NOMO-1 treated with dmso at 0.1 percent for 144 hours (cell line): ENCODE measurements at regions not wholly inside any gene's neighbourhood (a gene's known extent, or its start where the extent isn't known, plus 50 kb on each side); places are given as distances from the start of the nearest gene placed in this dataset.
"Not testable (repeated sequence)": the region's sequence is repeated elsewhere in the genome, so short reads cannot be mapped to it uniquely, and the experiment has no call there.

Experiments used
- DNase-seq: peaks from one replicate; lab custom pipeline; 2025; ENCODE audit not compliant: unreplicated experiment; lab: John Stamatoyannopoulos, UW

DNA sequence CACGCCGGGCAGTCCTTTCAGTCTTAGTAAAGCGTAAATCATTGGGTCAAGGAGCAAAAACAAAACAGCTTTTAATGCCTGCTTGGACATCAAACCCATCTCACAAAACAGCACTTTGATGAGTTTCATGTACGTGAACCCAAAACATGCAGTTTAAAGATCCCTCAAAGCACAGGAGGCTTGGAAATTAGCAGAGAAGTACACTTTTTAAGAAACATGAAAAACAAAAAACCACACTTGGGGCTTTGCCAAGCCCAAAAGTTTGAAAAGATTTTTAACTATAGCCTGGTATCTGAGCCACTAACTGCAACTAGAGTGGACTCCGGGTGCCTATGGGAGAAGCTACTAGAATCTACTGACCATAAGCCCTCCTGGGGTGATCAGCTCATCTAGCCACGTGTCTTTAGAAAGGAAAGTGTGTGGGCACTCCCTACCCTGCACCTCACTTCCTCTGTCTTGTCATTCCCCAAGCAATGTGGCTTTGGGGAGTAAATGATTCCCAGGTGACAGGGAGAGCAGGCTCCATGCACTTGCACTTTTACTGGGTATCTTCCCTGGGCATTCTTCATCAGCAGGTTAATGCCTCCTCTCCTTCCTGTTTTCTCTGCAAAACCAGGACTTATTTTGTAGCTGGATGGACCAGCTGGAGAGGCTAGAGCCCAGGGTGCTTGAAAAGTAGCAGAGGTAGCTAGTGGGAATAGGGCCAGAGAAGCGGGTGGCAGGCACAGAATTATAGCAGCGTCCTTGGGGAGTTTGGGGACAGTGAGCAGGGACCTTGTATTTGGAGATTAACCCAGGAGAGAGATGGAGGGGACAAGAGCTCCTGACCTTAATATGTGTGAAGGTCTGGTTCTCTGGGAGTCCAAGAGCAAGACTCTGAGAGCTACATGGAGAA, 339.3 kb downstream of the BCL11B start:
- no peak for DNase-seq

DNA sequence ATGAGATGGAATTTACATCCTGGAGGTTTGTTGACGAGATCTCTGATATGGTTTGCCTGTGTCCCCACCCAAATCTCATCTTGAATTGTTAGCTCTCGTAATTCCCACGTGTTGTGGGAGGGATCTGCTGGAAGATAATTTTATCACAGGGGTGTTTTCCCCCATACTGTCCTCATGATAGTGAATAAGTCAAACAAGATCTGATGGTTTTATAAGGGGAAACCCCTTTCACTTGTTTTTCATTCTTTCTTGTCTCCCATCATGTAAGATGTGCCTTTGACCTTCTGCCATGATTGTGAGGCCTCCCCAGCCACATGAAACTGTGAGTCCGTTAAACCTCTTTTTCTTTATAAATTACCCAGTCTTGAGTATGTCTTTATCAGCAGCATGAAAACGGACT, 337.4 kb downstream of the BCL11B start:
- DNase-seq, result not testable (repeated sequence)

DNA sequence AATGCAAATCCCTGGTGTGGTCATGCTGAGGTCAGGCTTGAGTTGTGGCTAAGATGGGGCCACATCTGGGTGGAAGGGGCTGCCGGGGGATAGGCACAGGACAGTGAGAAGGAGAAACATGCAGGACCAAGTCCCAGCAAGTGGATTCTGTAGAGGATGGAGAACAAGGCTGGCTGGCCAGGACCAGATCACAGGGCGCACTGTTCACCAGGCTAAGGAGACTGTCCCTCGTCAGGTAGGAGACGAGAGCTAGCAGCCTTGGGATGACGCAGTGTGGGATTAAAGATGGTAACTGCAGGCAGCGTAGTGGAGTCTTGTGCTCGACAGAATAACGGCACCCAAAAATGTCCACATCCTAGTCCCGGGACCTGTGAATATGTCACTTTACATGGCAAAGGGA, 336.1 kb downstream of the BCL11B start:
- DNase-seq, result no peak

DNA sequence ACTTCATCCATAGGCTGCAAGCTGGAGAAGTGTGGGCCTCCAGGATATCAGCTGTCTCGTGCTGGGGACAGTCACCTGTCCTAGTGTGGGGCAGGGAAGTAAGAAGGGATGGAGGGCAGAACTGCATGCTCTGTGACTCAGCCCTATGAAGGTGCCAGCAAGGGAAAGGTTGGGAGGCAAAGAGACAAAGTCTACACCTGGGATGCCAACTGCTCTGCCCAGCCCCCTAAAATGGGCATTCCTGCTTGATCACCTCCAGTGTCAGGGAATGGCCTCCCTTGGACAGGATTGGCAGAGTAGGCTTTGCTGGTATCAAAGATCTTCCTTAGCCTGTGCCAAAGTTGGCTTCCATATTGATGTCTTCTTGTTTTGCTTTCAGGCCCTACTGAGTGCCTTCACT, 335.0 kb downstream of the BCL11B start:
- no peak for DNase-seq

DNA sequence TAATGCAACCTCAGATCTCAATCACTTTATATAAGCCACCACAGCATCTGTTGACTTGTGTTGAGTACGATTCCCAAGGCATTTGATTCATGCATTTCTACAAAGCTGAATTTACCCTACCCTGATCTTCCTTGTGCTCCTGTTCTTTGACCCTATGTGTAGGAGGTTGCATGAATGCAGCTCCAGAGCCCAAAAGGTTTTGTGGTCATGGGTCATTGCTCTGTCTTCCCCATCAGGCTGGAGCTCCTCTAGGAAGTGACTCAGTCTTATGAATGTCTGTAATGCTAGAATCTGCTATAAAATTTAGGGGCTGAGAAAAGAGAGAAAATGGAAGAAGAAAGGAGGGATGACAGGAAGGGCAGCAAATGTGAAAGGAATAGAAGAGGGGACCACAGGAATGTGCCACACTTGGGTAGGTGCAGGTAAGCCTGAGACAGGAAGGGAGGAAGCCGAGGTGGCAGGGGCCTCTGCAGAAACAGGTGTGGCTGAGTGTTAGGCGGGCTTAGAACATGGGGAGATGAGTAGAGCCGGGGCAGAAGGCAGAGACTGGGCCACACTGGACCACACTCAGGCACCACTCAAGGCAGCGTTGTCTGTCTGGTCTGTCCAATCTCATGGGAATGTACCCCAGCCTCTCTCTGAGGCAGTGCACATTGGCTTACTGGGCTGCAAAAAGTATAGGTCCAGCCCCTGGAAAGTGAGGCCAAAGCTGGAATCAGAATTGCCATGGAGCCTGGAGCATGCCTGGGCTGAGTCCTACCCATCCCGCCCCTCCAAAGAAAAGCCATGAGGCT, 334.1 kb downstream of the BCL11B start:
- DNase-seq, result no peak

GRCh38 chr14:98940693-98941437, 331.1 kb downstream of the BCL11B start:
- DNase-seq, result no peak

GRCh38 chr14:98941481-98941880, 330.5 kb downstream of the BCL11B start:
- DNase-seq, result no peak

DNA sequence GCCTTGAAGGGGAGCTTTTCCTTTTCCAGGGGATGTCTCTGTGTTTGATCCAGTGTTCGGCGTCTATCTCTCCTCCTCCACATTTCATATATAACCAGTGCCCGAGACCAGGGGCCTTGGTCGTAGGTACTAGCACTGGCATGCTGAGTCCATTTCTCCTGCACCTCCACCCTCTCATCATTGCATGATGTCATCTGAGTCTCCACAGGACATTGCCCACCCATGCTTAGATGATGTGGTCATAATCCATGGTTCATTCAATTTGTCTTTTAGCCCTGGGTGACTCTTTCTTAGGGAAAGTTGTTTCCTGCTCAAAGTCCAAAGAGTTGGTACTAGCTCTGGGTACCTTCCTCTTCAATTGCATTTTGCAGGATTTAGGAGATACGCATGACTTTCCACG, 328.1 kb downstream of the BCL11B start:
- DNase-seq, result no peak

- DNase-seq, result no peak
Measured at GRCh38 chr14:98944989-98945388, 327.0 kb downstream of the BCL11B start.

GRCh38 chr14:98945611-98946570, 326.1 kb downstream of the BCL11B start:
- no peak for DNase-seq

- no peak for DNase-seq
Measured at GRCh38 chr14:98946940-98947339, 325.1 kb downstream of the BCL11B start.

DNA sequence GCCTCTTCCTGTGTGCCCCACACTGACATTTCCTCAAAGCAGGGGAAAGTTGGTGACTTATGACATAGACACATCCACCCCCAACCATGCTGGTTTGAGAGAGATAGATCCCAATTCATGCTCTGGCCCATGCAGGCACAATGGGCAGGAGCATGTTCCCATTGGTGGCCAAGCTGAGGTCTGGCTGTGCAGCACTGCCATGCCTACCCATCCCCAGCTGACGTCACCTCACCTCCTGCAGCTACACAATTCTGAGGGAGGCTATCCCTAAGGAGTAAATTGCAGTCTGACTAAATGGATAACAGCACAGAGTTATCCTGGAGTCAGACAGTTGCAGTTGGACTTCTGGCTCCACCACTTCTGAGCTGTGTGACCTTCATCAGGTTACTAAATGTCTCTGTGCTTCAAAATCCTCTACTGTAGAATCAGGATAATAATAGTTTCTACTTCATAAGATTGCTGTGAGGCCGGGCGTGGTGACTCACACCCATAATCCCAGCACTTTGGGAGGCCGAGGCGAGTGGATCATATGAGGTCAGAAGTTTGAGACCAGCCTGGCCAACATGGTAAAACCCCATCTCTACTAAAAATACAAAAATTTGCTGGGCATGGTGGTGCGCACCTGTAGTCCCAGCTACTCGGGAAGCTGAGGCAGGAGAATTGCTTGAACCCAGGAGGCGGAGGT, 323.9 kb downstream of the BCL11B start:
- DNase-seq, result no peak

DNA sequence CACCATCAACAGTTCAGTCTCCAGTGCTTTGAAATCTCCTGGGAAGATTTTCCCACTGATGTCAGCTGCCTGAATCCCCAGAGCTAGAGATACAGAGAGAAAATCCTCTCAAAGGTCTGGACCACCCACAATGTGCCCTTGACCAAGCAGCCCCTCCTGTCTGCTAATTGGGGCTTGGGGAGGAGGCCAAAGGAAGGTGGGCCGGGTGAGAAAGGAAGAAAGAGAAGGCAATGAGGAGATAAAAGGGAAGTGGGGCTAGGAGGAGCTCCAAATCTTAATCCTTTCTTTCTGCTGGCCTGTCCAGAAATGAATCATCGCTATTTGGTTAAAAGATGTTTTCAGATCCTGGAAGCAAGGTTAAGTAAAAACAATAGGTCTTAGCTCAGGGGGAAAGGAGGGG, 322.9 kb downstream of the BCL11B start:
- DNase-seq, result no peak

DNA sequence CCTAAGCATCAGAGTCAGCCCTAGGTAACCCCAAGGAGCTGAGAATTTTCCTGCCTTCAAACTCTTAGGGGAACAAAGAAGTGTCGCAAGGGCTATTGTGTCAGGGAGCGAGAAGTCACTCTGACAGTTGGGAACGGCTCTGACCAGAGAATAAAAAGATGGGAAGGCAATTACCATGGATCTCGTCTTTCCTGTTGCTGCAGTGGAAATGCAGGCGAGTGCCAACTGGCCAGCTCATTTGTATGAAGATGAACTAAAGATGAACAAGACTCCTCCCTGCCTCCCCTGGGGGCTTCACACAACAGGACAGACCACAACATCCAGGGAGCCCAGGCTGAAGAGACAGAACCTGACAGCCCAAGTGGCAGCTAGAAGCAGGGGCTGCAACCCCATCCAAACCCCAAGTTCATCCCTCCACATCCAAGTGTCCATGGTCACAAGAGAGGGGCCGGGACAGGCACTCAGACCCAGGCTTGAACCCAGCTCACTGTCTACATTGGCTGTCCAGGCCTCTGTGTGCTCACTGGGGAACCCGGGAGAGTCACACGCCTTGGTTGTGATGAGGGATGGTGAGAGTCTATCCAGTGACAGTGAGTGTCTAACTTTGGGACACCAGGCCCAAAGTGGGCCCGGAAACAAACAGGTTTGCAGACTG, 322.4 kb downstream of the BCL11B start:
- no peak for DNase-seq

DNA sequence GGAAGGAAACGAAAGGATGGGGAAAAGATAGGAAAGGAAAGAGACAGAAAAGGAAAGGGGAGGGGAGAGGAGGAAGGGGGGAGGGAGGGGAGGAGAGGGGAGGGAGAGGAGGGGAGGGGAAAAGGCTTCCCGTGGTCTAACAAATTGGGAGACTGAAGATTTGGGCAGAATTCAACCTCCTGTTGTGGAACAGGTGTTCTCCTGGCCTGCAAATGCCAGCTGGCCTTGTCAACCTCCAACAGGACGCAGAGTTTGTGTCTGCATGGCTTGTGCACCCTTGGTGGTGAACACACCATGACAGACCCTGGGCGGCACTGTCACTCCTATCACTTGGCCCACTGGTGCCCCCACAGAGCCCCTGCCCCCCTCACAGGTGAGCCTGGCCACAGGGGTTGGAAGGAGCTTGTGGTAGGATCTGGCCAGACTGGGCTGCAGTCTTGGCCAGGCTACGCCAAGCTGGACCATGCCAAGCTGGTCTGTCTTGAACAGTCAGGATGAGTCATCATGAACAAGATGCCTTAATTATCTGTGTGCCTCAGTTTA, 321.6 kb downstream of the BCL11B start:
- no peak for DNase-seq

DNA sequence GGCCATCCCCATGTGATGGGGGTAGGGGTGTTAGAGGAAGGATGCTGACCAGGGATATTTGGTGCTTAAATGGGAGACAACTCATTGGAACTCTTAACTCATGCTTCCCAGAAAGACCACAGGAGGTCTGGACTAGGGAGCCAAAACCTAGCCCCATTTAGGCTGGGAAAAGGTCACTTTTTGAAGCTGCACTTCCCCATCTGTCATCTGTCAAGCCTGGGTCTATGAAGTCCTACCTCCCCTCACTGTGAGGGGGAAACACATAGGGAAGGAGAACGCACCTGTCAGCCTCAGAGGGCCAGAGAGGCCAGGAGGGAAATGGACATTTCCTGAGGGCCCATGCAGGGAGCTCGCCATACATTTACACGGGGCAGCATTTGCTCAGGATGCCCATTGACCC, 321.0 kb downstream of the BCL11B start:
- no peak for DNase-seq

GRCh38 chr14:98951521-98952152, 320.4 kb downstream of the BCL11B start:
- DNase-seq, result no peak

DNA sequence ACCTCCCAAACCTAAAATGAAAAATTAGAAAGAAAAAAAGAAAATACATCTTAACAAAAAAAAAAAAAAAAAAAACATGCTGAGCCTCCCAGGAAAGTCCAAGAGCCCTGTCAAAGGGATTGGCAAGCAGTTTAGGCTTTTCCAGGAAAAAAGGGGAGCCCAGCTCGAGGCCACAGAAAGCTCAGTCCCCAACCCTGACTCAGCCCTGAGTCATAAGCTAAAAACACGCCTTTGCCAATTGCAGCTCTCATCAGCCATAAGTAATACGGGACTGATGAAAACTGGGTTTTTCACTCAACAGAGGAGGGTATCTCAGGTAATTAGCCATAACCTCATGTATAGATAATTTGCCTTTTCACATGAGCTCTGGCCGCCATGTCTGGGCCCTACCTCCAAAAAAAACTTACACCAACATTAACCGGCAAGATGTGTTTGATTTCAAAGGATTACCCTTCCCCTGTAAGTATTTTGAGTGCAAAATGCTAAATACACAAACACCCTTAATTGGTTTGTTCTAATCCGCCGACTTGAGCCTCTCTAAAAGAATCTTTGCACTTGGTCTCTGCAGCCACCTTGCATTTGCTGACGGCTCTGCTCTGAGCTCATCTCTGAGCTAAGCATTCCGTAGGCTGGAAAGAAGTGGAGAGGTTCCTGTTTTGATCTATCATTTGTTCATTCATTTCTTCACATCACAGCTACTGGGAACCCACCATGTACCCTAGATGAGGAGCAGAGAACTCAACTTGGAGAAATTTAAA, 319.2 kb downstream of the BCL11B start:
- no peak for DNase-seq
